B cell (primary cell): ENCODE measurements at regions not wholly inside any gene's neighbourhood (a gene's known extent, or its start where the extent isn't known, plus 50 kb on each side); places are given as distances from the start of the nearest gene placed in this dataset.

ENCODE experiments used
- ATAC-seq: fragments of 200-7000 bp; cut with Tn5 transposase; one replicate; pipeline ENCODE4 v1.10.0; 2021; ENCODE audit warnings: low read depth, mild to moderate bottlenecking, moderate number of reproducible peaks, moderate library complexity
- CTCF ChIA-PET: fragments of 350-600 bp; sonication (Branson Sonifier 250); formaldehyde crosslinking; loops from one replicate; lab custom pipeline; 2021; ENCODE audit warnings: antibody characterized with exemption, inconsistent platforms; lab: Charles Lee
- POLR2A ChIA-PET: fragments of 350-600 bp; sonication (Branson Sonifier 250); formaldehyde crosslinking; loops from one replicate; lab custom pipeline; 2021; ENCODE audit warnings: antibody characterized with exemption; lab: Charles Lee
- DNase-seq: peaks from one replicate; pipeline ENCODE4 v3.0.0; 2013
- H2AFZ ChIP-seq: 2 replicates; pipeline ENCODE4 v1.6.1; 2012; ENCODE audit warnings: mild to moderate bottlenecking, low read depth, low read length; ENCODE audit not compliant: insufficient read depth, poor library complexity, severe bottlenecking
- H3K27ac ChIP-seq, 2 donors: 1 replicate in 1 of 2; 2 replicates in 1 of 2; pipeline ENCODE4 v1.5.1; 2012 to 2013; ENCODE audit warnings: low read length in 2 of 2, mild to moderate bottlenecking in 2 of 2, moderate library complexity in 1 of 2
- H3K27me3 ChIP-seq, 4 experiments: fragments of 200-600 bp in 1 of 4; sonication (generic) in 1 of 4; replicated peaks in 1 of 4; 1 replicate in 2 of 4; 2 replicates in 2 of 4; pipeline versions ENCODE4 v1.6.1 to v1.7.0; 2013 to 2016; ENCODE audit warnings: low read length in 3 of 4, mild to moderate bottlenecking in 2 of 4, mixed read lengths in 1 of 4, moderate library complexity in 1 of 4; ENCODE audit not compliant: insufficient read depth in 4 of 4, control insufficient read depth in 3 of 4; ENCODE audit errors: control extremely low read depth in 1 of 4
- H3K36me3 ChIP-seq, 2 experiments: replicated peaks in 1 of 2; 1 replicate in 1 of 2; 2 replicates in 1 of 2; pipeline versions ENCODE4 v1.6.1 to v1.7.1; 2013; ENCODE audit warnings: low read length in 1 of 2; ENCODE audit not compliant: insufficient read depth in 2 of 2, control insufficient read depth in 1 of 2; ENCODE audit errors: control extremely low read depth in 1 of 2, extremely low read depth in 1 of 2
- H3K4me1 ChIP-seq, 2 donors: fragments of 200-600 bp in 1 of 2; sonication (generic) in 1 of 2; 1 replicate in 1 of 2; 2 replicates in 1 of 2; pipeline versions ENCODE4 v1.5.1 to v1.6.1; 2013 to 2017; ENCODE audit warnings: low read length in 2 of 2; ENCODE audit not compliant: control insufficient read depth in 2 of 2, insufficient read depth in 2 of 2
- H3K4me2 ChIP-seq: replicated peaks from 2 replicates; pipeline ENCODE3; 2012; ENCODE audit warnings: mild to moderate bottlenecking, low read depth, low read length; ENCODE audit not compliant: poor library complexity, severe bottlenecking
- H3K4me3 ChIP-seq, 5 experiments: fragments of 200-600 bp in 1 of 5; sonication (generic) in 1 of 5; 1 replicate in 3 of 5; 2 replicates in 2 of 5; pipeline versions ENCODE4 v1.5.1 to v1.7.0; 2011 to 2016; ENCODE audit warnings: low read length in 4 of 5, mild to moderate bottlenecking in 4 of 5, low read depth in 2 of 5, control low read depth in 1 of 5, moderate library complexity in 1 of 5; ENCODE audit not compliant: insufficient read depth in 1 of 5; ENCODE audit errors: control extremely low read depth in 1 of 5, extremely low read depth in 1 of 5
- H3K79me2 ChIP-seq: fragments of 200-600 bp; sonication (generic); one replicate; pipeline ENCODE4 v1.6.0; 2016; ENCODE audit warnings: low read length; ENCODE audit not compliant: control insufficient read depth, insufficient read depth
- H3K9ac ChIP-seq: fragments of 200-600 bp; sonication (generic); 2 replicates; pipeline ENCODE4 v1.6.1; 2017; ENCODE audit warnings: mild to moderate bottlenecking, low read length, moderate library complexity
- H3K9me3 ChIP-seq, 3 donors: one replicate each; pipeline versions ENCODE4 v1.6.1 to v1.7.1; 2013; ENCODE audit warnings: low read length in 2 of 3; ENCODE audit not compliant: control insufficient read depth in 2 of 3, insufficient read depth in 1 of 3; ENCODE audit errors: control extremely low read depth in 1 of 3
- H4K20me1 ChIP-seq: 2 replicates; pipeline ENCODE4 v1.6.0; 2012; ENCODE audit warnings: mild to moderate bottlenecking, low read length; ENCODE audit not compliant: insufficient read depth, control insufficient read depth, poor library complexity, severe bottlenecking
- H3K27ac Mint-ChIP-seq: one replicate; pipeline ENCODE4 v1.8.0; 2021; ENCODE audit warnings: mixed read lengths
- H3K27me3 Mint-ChIP-seq: one replicate; pipeline ENCODE4 v1.8.0; 2021; ENCODE audit warnings: mixed read lengths
- H3K4me1 Mint-ChIP-seq: one replicate; pipeline ENCODE4 v1.8.0; 2021; ENCODE audit warnings: mixed read lengths
- H3K4me3 Mint-ChIP-seq: one replicate; pipeline ENCODE4 v1.8.0; 2021; ENCODE audit warnings: mixed read lengths
- H3K9me3 Mint-ChIP-seq: one replicate; pipeline ENCODE4 v1.8.0; 2022; ENCODE audit warnings: mixed read lengths; ENCODE audit not compliant: insufficient read depth
- CTCF ChIP-seq: fragments of 200-600 bp; IDR thresholded peaks from one replicate; pipeline ENCODE4 v1.8.0; 2022; ENCODE audit warnings: antibody characterized with exemption, mild to moderate bottlenecking
- EZH2 ChIP-seq: IDR thresholded peaks from 2 replicates; pipeline ENCODE4 v1.6.1; 2012; ENCODE audit warnings: borderline replicate concordance, low read depth, mild to moderate bottlenecking, moderate library complexity, low read length; ENCODE audit not compliant: insufficient read depth, poor library complexity, severe bottlenecking
- WGBS: methylation state at CpG from one replicate; pipeline ENCODE4 v1.1.5; 2013; ENCODE audit warnings: missing lambda C conversion rate; ENCODE audit not compliant: insufficient coverage; 5-methylcytosine and 5-hydroxymethylcytosine counted together
- intact Hi-C: fragments of 100-400 bp; cut with micrococcal nuclease; formaldehyde crosslinking; loops from one replicate; pipeline ENCODE4 v1.10.0; 2022

GRCh38 chr1:69363236-69363635 is 204.5 kb upstream of the LRRC7 start:
- Histone ChIP-seq H3K4me1 (no peaks in the 10 kb centered on the region), H3K4me2 (no peak overlapping the region), H3K9me3 (no peaks in the 10 kb centered on the region), H3K27me3 (no peaks in the 10 kb centered on the region), H4K20me1 (no peaks in the 10 kb centered on the region), H3K27ac (no peak overlapping the region), H3K4me3 (no peak overlapping the region), H2AFZ (no peak overlapping the region), H3K9ac (no peak overlapping the region), H3K36me3 (no peaks in the 10 kb centered on the region), H3K79me2 (no peaks in the 10 kb centered on the region)
- no peak for DNase-seq
- TF ChIP-seq CTCF (no peak), EZH2 (no peak)
- H3K4me3 Mint-ChIP-seq = no peak overlapping the region
- ATAC-seq = no peak
- no peaks in the 10 kb centered on the region for H3K4me1 Mint-ChIP-seq
- WGBS = no CpG with 5 or more reads among the region's 2 CpGs
- ChIA-PET CTCF (no interaction called here), POLR2A (no interaction called here)
- H3K9me3 Mint-ChIP-seq = no peaks in the 10 kb centered on the region
- no peaks in the 10 kb centered on the region for H3K27me3 Mint-ChIP-seq
- intact Hi-C loops = no loop called here
- H3K27ac Mint-ChIP-seq = no peak overlapping the region

GRCh38 chr1:69373520-69373919 is 194.2 kb upstream of the LRRC7 start:
- no peak for TF ChIP-seq EZH2
- no peak for TF ChIP-seq CTCF
- DNase-seq (no peak), ATAC-seq (no peak)
- Mint-ChIP-seq H3K27ac (no peak overlapping the region), H3K4me3 (no peak overlapping the region), H3K4me1 (no peaks in the 10 kb centered on the region), H3K27me3 (no peaks in the 10 kb centered on the region), H3K9me3 (peaks cover 7% of the 10 kb centered on the region)
- Histone ChIP-seq H4K20me1 (no peaks in the 10 kb centered on the region), H3K4me3 (no peak overlapping the region), H3K9me3 (peaks cover 0 to 8% (median 0%) of the 10 kb centered on the region in 3 donors), H3K27ac (no peak overlapping the region), H3K79me2 (no peaks in the 10 kb centered on the region), H3K4me2 (no peak overlapping the region), H3K9ac (no peak overlapping the region), H3K4me1 (no peaks in the 10 kb centered on the region), H3K36me3 (no peaks in the 10 kb centered on the region), H3K27me3 (no peaks in the 10 kb centered on the region), H2AFZ (no peak overlapping the region)
- ChIA-PET POLR2A (no interaction called here), CTCF (no interaction called here)
- intact Hi-C loops = no loop called here
- WGBS = 81% methylated on average over 4 of the region's 4 CpGs
